ENCODE measurements at regions not wholly inside any gene's neighbourhood (a gene's known extent, or its start where the extent isn't known, plus 50 kb on each side); places are given as distances from the start of the nearest gene placed in this dataset.

GRCh38 chr11:98183034-98183433 lies 837.7 kb upstream of the CNTN5 start:
- Histone ChIP-seq H3K27me3 (no peaks in the 10 kb centered on the region), H3K36me3 (no peaks in the 10 kb centered on the region), H3K4me1 (no peaks in the 10 kb centered on the region), H3K27ac (no peak overlapping the region), H3K4me3 (no peak overlapping the region), H3K9me3 (peaks cover 0 to 8% of the 10 kb centered on the region in 2 donors)
- no peak for DNase-seq (ENCODE audit: low spot score in 2 of 2)
- intact Hi-C loops (cut with DNase I), result no loop called here
- TF ChIP-seq CTCF (IDR thresholded peaks at IDR 0.05), result no peak

- Histone ChIP-seq H3K4me1 (no peaks in the 10 kb centered on the region), H3K36me3 (no peaks in the 10 kb centered on the region), H3K9me3 (peaks cover 0 to 8% of the 10 kb centered on the region in 2 donors), H3K27ac (no peak overlapping the region), H3K27me3 (no peaks in the 10 kb centered on the region), H3K4me3 (no peak overlapping the region)
- intact Hi-C loops (cut with DNase I), result no loop called here
- TF ChIP-seq CTCF (IDR thresholded peaks at IDR 0.05), result no peak
- DNase-seq (ENCODE audit: low spot score in 2 of 2), result no peak
These were observed 835.5 kb upstream of the CNTN5 start for GRCh38 chr11:98185245-98185644.

GRCh38 chr11:98194611-98195010 lies 826.1 kb upstream of the CNTN5 start:
- no peaks in the 10 kb centered on the region for H3K9me3 ChIP-seq
- no peaks in the 10 kb centered on the region for H3K36me3 ChIP-seq
- no peaks in the 10 kb centered on the region for H3K27me3 ChIP-seq
- DNase-seq (ENCODE audit: low spot score in 2 of 2), result no peak
- TF ChIP-seq CTCF (IDR thresholded peaks at IDR 0.05), result no peak
- no peak overlapping the region for H3K4me3 ChIP-seq
- H3K27ac ChIP-seq, result no peak overlapping the region
- H3K4me1 ChIP-seq, result no peaks in the 10 kb centered on the region
- intact Hi-C loops (cut with DNase I), result no loop called here

GRCh38 chr11:98195300-98195699 lies 825.4 kb upstream of the CNTN5 start:
- TF ChIP-seq CTCF (IDR thresholded peaks at IDR 0.05), result no peak

GRCh38 chr11:98207086-98207485 lies 813.7 kb upstream of the CNTN5 start:
- intact Hi-C loops (cut with DNase I), result no loop called here
- no peak for TF ChIP-seq CTCF (IDR thresholded peaks at IDR 0.05)
- H3K9me3 ChIP-seq, result no peaks in the 10 kb centered on the region

More at GRCh38 chr11:98195300-98195699, 825.4 kb upstream of the CNTN5 start:
- Histone ChIP-seq H3K4me3 (no peak overlapping the region), H3K27me3 (no peaks in the 10 kb centered on the region), H3K4me1 (no peaks in the 10 kb centered on the region), H3K9me3 (no peaks in the 10 kb centered on the region), H3K36me3 (no peaks in the 10 kb centered on the region), H3K27ac (no peak overlapping the region)
- DNase-seq (ENCODE audit: low spot score in 2 of 2), result no peak
- intact Hi-C loops (cut with DNase I), result no loop called here

GRCh38 chr11:98227278-98227677 lies 793.5 kb upstream of the CNTN5 start:
- no peak for DNase-seq (ENCODE audit: low spot score in 2 of 2)
- intact Hi-C loops (cut with DNase I), result no loop called here

More at GRCh38 chr11:98207086-98207485, 813.7 kb upstream of the CNTN5 start:
- Histone ChIP-seq H3K36me3 (no peaks in the 10 kb centered on the region), H3K27ac (no peak overlapping the region), H3K27me3 (no peaks in the 10 kb centered on the region), H3K4me3 (no peak overlapping the region), H3K4me1 (no peaks in the 10 kb centered on the region)
- no peak for DNase-seq (ENCODE audit: low spot score in 2 of 2)

More at GRCh38 chr11:98227278-98227677, 793.5 kb upstream of the CNTN5 start:
- no peaks in the 10 kb centered on the region for H3K27me3 ChIP-seq
- H3K4me1 ChIP-seq, result no peaks in the 10 kb centered on the region
- H3K27ac ChIP-seq, result no peak overlapping the region
- H3K36me3 ChIP-seq, result no peaks in the 10 kb centered on the region
- TF ChIP-seq CTCF (IDR thresholded peaks at IDR 0.05), result no peak
- no peak overlapping the region for H3K4me3 ChIP-seq
- no peaks in the 10 kb centered on the region for H3K9me3 ChIP-seq

Measured in ascending aorta (tissue), 2 donors.